Medulla oblongata (tissue), 1 donor: ENCODE measurements at regions not wholly inside any gene's neighbourhood (a gene's known extent, or its start where the extent isn't known, plus 50 kb on each side); places are given as distances from the start of the nearest gene placed in this dataset.

Experiments
- DNase-seq: peaks from one replicate; pipeline ENCODE4 v3.0.0-alpha.2; 2015; ENCODE audit errors: extremely low spot score

GRCh38 chr1:4312024-4312423, 342.4 kb upstream of the AJAP1 start:
- DNase-seq = no peak

- DNase-seq = no peak
These were observed 339.2 kb upstream of the AJAP1 start for GRCh38 chr1:4315202-4315601.

- DNase-seq = no peak
These were observed 337.2 kb upstream of the AJAP1 start for GRCh38 chr1:4317207-4317606.

- DNase-seq = no peak
These were observed 335.7 kb upstream of the AJAP1 start for GRCh38 chr1:4318720-4319119.

GRCh38 chr1:4319496-4319895, 334.9 kb upstream of the AJAP1 start:
- DNase-seq = no peak

- no peak for DNase-seq
These were observed 331.5 kb upstream of the AJAP1 start for GRCh38 chr1:4322881-4323280.

GRCh38 chr1:4323309-4323708, 331.1 kb upstream of the AJAP1 start:
- DNase-seq = no peak

- DNase-seq = no peak
These were observed 329.9 kb upstream of the AJAP1 start for GRCh38 chr1:4324525-4324924.

- no peak for DNase-seq
These were observed 327.3 kb upstream of the AJAP1 start for GRCh38 chr1:4327142-4327541.

- no peak for DNase-seq
These were observed 325.9 kb upstream of the AJAP1 start for GRCh38 chr1:4328402-4329071.

GRCh38 chr1:4330805-4331766, 323.3 kb upstream of the AJAP1 start:
- no peak for DNase-seq

- DNase-seq = no peak
These were observed 322.6 kb upstream of the AJAP1 start for GRCh38 chr1:4331767-4332163.

- no peak for DNase-seq
These were observed 317.9 kb upstream of the AJAP1 start for GRCh38 chr1:4336507-4336906.

- no peak for DNase-seq
These were observed 313.0 kb upstream of the AJAP1 start for GRCh38 chr1:4341421-4341820.

- DNase-seq = no peak
These were observed 310.2 kb upstream of the AJAP1 start for GRCh38 chr1:4344065-4344732.

GRCh38 chr1:4345094-4345493, 309.3 kb upstream of the AJAP1 start:
- no peak for DNase-seq

GRCh38 chr1:4346131-4346530, 308.3 kb upstream of the AJAP1 start:
- no peak for DNase-seq

GRCh38 chr1:4351453-4351852, 303.0 kb upstream of the AJAP1 start:
- no peak for DNase-seq

- no peak for DNase-seq
These were observed 301.1 kb upstream of the AJAP1 start for GRCh38 chr1:4353090-4353856.

- no peak for DNase-seq
These were observed 298.6 kb upstream of the AJAP1 start for GRCh38 chr1:4355839-4356238.

GRCh38 chr1:4362314-4363044, 291.9 kb upstream of the AJAP1 start:
- DNase-seq = no peak
